Daoy (cell line): ENCODE measurements at regions not wholly inside any gene's neighbourhood (a gene's known extent, or its start where the extent isn't known, plus 50 kb on each side); places are given as distances from the start of the nearest gene placed in this dataset.

Experiments
- DNase-seq: peaks from one replicate; pipeline ENCODE4 v3.0.0-alpha.2; 2015; ENCODE audit warnings: low read depth

- DNase-seq = no peak
These were observed 58.3 kb upstream of the LYST start for GRCh38 chr1:235925016-235925415.

- no peak for DNase-seq
These were observed 56.8 kb upstream of the LYST start for GRCh38 chr1:235923466-235924021.

GRCh38 chr1:235920596-235921375, 54.1 kb upstream of the LYST start:
- DNase-seq = peak; percentile 50

- DNase-seq = peak; percentile 90
These were observed 53.2 kb upstream of the LYST start for GRCh38 chr1:235919833-235920441.

- DNase-seq = peak; percentile 76
These were observed 52.6 kb upstream of the LYST start for GRCh38 chr1:235919127-235919832.

GRCh38 chr1:235918465-235918864, 51.8 kb upstream of the LYST start:
- no peak for DNase-seq

GRCh38 chr1:235918032-235918431, 51.3 kb upstream of the LYST start:
- DNase-seq = no peak

- DNase-seq = peak; percentile 98
These were observed 50.6 kb upstream of the LYST start for GRCh38 chr1:235917267-235917811.
